ENCODE measurements at regions not wholly inside any gene's neighbourhood (a gene's known extent, or its start where the extent isn't known, plus 50 kb on each side); places are given as distances from the start of the nearest gene placed in this dataset.

DNA sequence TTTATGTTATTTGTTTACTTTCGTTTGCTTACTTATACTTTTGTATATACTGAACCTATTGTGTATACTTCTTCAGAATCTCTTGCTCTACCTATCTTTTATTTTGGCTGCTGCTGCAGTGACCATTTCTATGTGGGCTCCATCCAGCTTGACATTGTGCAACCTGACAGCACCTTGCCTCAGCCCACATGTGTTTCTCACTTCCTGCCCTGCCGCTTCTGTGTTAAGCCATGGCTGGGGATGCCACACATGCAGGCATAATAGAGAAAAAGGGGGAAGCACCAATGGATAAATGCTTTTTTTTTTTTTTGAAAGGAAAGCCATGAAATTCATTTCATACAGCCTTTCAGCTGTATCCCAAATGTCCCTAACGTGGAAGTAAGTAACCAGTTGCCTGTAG, 147.6 kb downstream of the RBM26 start:
- Histone ChIP-seq H3K27me3 (replicated peaks in 1 of 4; ENCODE audit: control insufficient read depth in 3 of 4, extremely low read depth in 1 of 4, insufficient read depth in 3 of 4, low read length in 3 of 4) (no peaks in the 10 kb centered on the region), H4K91ac (replicated peaks; ENCODE audit: insufficient read length, low read length) (no peak overlapping the region), H3K36me3 (ENCODE audit: control insufficient read depth in 2 of 4, insufficient read depth in 4 of 4, low read length in 3 of 4) (no peaks in the 10 kb centered on the region), H3K4me3 (ENCODE audit: extremely low read depth in 1 of 4, insufficient read depth in 2 of 4, low read depth in 3 of 4, low read length in 4 of 4) (no peak overlapping the region), H4K5ac (ENCODE audit: insufficient read length, low read depth, low read length) (no peak overlapping the region), H3K79me1 (ENCODE audit: low read depth, low read length) (no peaks in the 10 kb centered on the region), H2BK20ac (ENCODE audit: low read length) (no peak overlapping the region), H3K9ac (replicated peaks in 1 of 4; ENCODE audit: extremely low read depth in 1 of 4, low read depth in 3 of 4, low read length in 3 of 4) (no peak overlapping the region), H3K27ac (ENCODE audit: low read depth, low read length) (no peak overlapping the region), H3K79me2 (ENCODE audit: control insufficient read depth in 1 of 2, insufficient read depth in 2 of 2, low read length in 2 of 2) (no peaks in the 10 kb centered on the region), H3K4me1 (replicated peaks in 1 of 4; ENCODE audit: control insufficient read depth in 3 of 4, insufficient read depth in 4 of 4, low read length in 3 of 4) (no peaks in the 10 kb centered on the region), H3K4ac (replicated peaks; ENCODE audit: insufficient read length, low read depth, low read length) (no peak overlapping the region), H2BK12ac (ENCODE audit: low read depth, low read length) (0 out of 2 replicates have a peak overlapping the region, but pooled peaks have one; percentile 20), H2BK15ac (ENCODE audit: low read length) (no peak overlapping the region), H3K14ac (ENCODE audit: insufficient read length) (no peak overlapping the region), H2BK5ac (ENCODE audit: low read depth, low read length) (no peak overlapping the region), H3K23me2 (ENCODE audit: low read depth, low read length) (no peaks in the 10 kb centered on the region), H2AFZ (ENCODE audit: low read length) (peak overlapping the region; percentile 5; the same call in 1 of the 2 replicates), H4K20me1 (replicated peaks in 1 of 2; ENCODE audit: control insufficient read depth in 1 of 2, insufficient read depth in 2 of 2, low read length in 2 of 2) (no peaks in the 10 kb centered on the region), H2AK5ac (ENCODE audit: low read depth, low read length) (no peak overlapping the region), H2BK120ac (replicated peaks; ENCODE audit: low read depth, low read length) (no peak overlapping the region), H4K8ac (ENCODE audit: extremely low read depth, insufficient read depth, low read length) (no peak overlapping the region), H3K23ac (ENCODE audit: insufficient read length) (no peak overlapping the region), H3K18ac (ENCODE audit: extremely low read depth, low read length) (no peak overlapping the region), H3K56ac (replicated peaks; ENCODE audit: insufficient read length, low read depth, low read length) (no peak overlapping the region), H3K4me2 (ENCODE audit: insufficient read depth in 1 of 2, low read depth in 2 of 2, low read length in 2 of 2) (no peak overlapping the region), H3K9me3 (ENCODE audit: insufficient read depth in 2 of 2, low read depth in 1 of 2, low read length in 1 of 2) (no peaks in the 10 kb centered on the region)
- POLR2A ChIA-PET (ENCODE audit: partially characterized antibody) = interaction anchor here (1.8 kb wide), 1 partner anchor 23 kb away, joined by 4 read pairs; no protein-coding TSS in a partner anchor
- CTCF ChIA-PET (ENCODE audit: partially characterized antibody) = interaction anchor here (0.9 kb wide), 1 partner anchor 8 kb away, joined by 3 read pairs; no protein-coding TSS in a partner anchor
- DNase-seq (ENCODE audit: low read depth in 1 of 2, low spot score in 2 of 2) (no peak), FAIRE-seq (no peak)
- WGBS, 2 experiments (ENCODE audit: extremely low coverage in 1 of 2, insufficient coverage in 1 of 2, insufficient read length in 1 of 2, insufficient replicate concordance in 2 of 2, low coverage in 1 of 2, low lambda C conversion rate in 2 of 2, missing lambda C conversion rate in 1 of 2) = 81% methylated on average over 3 of the region's 3 CpGs; no CpG with 5 or more reads in 1 of the 2 experiments
- TF ChIP-seq CEBPB (IDR thresholded peaks at IDR 0.05; ENCODE audit: low read depth, low read length) (peak; percentile 50; the same call in 1 of the 2 replicates), KDM4A (IDR thresholded peaks at IDR 0.05; ENCODE audit: low read depth, low read length, severe bottlenecking) (no peak)

All from H1 (cell line).